ENCODE measurements at regions not wholly inside any gene's neighbourhood (a gene's known extent, or its start where the extent isn't known, plus 50 kb on each side); places are given as distances from the start of the nearest gene placed in this dataset.

- POLR2A ChIA-PET = no interaction called here
- Histone ChIP-seq H3K9ac (replicated peaks; ENCODE audit: extremely low read depth, insufficient read depth, low read length) (no peak overlapping the region), H3K4me2 (ENCODE audit: insufficient read depth, low read length) (no peak overlapping the region), H3K9me1 (replicated peaks; ENCODE audit: control insufficient read depth, extremely low read depth, insufficient read depth, low read length) (no peaks in the 10 kb centered on the region), H3K36me3 (ENCODE audit: control insufficient read depth in 2 of 2, extremely low read depth in 1 of 2, insufficient read depth in 2 of 2, low read length in 2 of 2) (no peaks in the 10 kb centered on the region), H3K4me1 (ENCODE audit: control insufficient read depth, extremely low read depth, insufficient read depth, low read length) (no peaks in the 10 kb centered on the region), H3K4me3 (replicated peaks in 1 of 3; ENCODE audit: insufficient read depth in 1 of 3, low read depth in 1 of 3, low read length in 3 of 3) (no peak overlapping the region), H3K9me3 (replicated peaks; ENCODE audit: control insufficient read depth, insufficient read depth, low read length) (peaks cover 4% of the 10 kb centered on the region), H3K27me3 (ENCODE audit: control insufficient read depth in 2 of 2, insufficient read depth in 2 of 2, low read length in 2 of 2) (no peaks in the 10 kb centered on the region), H3K79me2 (ENCODE audit: control insufficient read depth, insufficient read depth, low read length) (no peaks in the 10 kb centered on the region), H4K20me1 (replicated peaks; ENCODE audit: control insufficient read depth, extremely low read depth, insufficient read depth, low read length) (no peaks in the 10 kb centered on the region), H2AFZ (ENCODE audit: low read depth, low read length) (no peak overlapping the region), H3K27ac (ENCODE audit: insufficient read depth, low read depth, low read length) (no peak overlapping the region)
- BruUV-seq (replicated peaks) = no TSS peak
- intact Hi-C loops (cut with micrococcal nuclease) (no loop called here), dilution Hi-C loops (cut with MboI; ENCODE audit: extremely low pct_ligation_motif_present, low sequenced_read_pairs) (no loop called here)
- CTCF ChIA-PET = no interaction called here
- DNase-seq (ENCODE audit: low read depth, low spot score) = no peak
- no peak for FAIRE-seq
- no peak for TF ChIP-seq JUN (IDR thresholded peaks at IDR 0.05; ENCODE audit: borderline replicate concordance, insufficient read depth, insufficient read length, low read depth)
These were observed 778.4 kb upstream of the FAT3 start for GRCh38 chr11:91446267-91446666.

GRCh38 chr11:91435694-91436395 is 788.8 kb upstream of the FAT3 start:
- no peaks in the 10 kb centered on the region for H3K9me3 ChIP-seq (replicated peaks; ENCODE audit: control insufficient read depth, insufficient read depth, low read length)
- no peak overlapping the region for H2AFZ ChIP-seq (ENCODE audit: low read depth, low read length)
- H3K4me2 ChIP-seq (ENCODE audit: insufficient read depth, low read length) = no peak overlapping the region
- H3K79me2 ChIP-seq (ENCODE audit: control insufficient read depth, insufficient read depth, low read length) = no peaks in the 10 kb centered on the region
- intact Hi-C loops (cut with micrococcal nuclease) = no loop called here
- no peaks in the 10 kb centered on the region for H3K36me3 ChIP-seq (ENCODE audit: control insufficient read depth in 2 of 2, extremely low read depth in 1 of 2, insufficient read depth in 2 of 2, low read length in 2 of 2)
- no peaks in the 10 kb centered on the region for H3K27me3 ChIP-seq (ENCODE audit: control insufficient read depth in 2 of 2, insufficient read depth in 2 of 2, low read length in 2 of 2)
- DNase-seq (ENCODE audit: low read depth, low spot score) (no peak), FAIRE-seq (no peak)
- dilution Hi-C loops (cut with MboI; ENCODE audit: extremely low pct_ligation_motif_present, low sequenced_read_pairs) = no loop called here
- no peak overlapping the region for H3K4me3 ChIP-seq (replicated peaks in 1 of 3; ENCODE audit: insufficient read depth in 1 of 3, low read depth in 1 of 3, low read length in 3 of 3)
- ChIA-PET POLR2A (no interaction called here), CTCF (interaction anchor here (1.1 kb wide), 1 partner anchor 21 kb away, joined by 3 read pairs; no protein-coding TSS in a partner anchor)
- H3K9ac ChIP-seq (replicated peaks; ENCODE audit: extremely low read depth, insufficient read depth, low read length) = no peak overlapping the region
- no TSS peak for BruUV-seq (replicated peaks)
- H3K9me1 ChIP-seq (replicated peaks; ENCODE audit: control insufficient read depth, extremely low read depth, insufficient read depth, low read length) = no peaks in the 10 kb centered on the region
- no peaks in the 10 kb centered on the region for H3K4me1 ChIP-seq (ENCODE audit: control insufficient read depth, extremely low read depth, insufficient read depth, low read length)
- TF ChIP-seq, protein P1, sequence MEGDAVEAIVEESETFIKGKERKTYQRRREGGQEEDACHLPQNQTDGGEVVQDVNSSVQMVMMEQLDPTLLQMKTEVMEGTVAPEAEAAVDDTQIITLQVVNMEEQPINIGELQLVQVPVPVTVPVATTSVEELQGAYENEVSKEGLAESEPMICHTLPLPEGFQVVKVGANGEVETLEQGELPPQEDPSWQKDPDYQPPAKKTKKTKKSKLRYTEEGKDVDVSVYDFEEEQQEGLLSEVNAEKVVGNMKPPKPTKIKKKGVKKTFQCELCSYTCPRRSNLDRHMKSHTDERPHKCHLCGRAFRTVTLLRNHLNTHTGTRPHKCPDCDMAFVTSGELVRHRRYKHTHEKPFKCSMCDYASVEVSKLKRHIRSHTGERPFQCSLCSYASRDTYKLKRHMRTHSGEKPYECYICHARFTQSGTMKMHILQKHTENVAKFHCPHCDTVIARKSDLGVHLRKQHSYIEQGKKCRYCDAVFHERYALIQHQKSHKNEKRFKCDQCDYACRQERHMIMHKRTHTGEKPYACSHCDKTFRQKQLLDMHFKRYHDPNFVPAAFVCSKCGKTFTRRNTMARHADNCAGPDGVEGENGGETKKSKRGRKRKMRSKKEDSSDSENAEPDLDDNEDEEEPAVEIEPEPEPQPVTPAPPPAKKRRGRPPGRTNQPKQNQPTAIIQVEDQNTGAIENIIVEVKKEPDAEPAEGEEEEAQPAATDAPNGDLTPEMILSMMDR (IDR thresholded peaks at IDR 0.05; ENCODE audit: extremely low read depth in 1 of 2, insufficient read depth in 1 of 2, low read depth in 1 of 2, low read length in 2 of 2) = no peak
- TF ChIP-seq POLR2A (IDR thresholded peaks at IDR 0.05; ENCODE audit: low read depth, low read length) (no peak), GATA2 (IDR thresholded peaks at IDR 0.05; ENCODE audit: insufficient read depth, insufficient read length, low read depth, low read length) (no peak), MAX (IDR thresholded peaks at IDR 0.05; ENCODE audit: insufficient read depth, insufficient read length) (no peak), MYC (IDR thresholded peaks at IDR 0.05; ENCODE audit: low read depth, low read length) (no peak), JUN (IDR thresholded peaks at IDR 0.05; ENCODE audit: borderline replicate concordance, insufficient read depth, insufficient read length, low read depth) (no peak)
- no peak overlapping the region for H3K27ac ChIP-seq (ENCODE audit: insufficient read depth, low read depth, low read length)
- H4K20me1 ChIP-seq (replicated peaks; ENCODE audit: control insufficient read depth, extremely low read depth, insufficient read depth, low read length) = no peaks in the 10 kb centered on the region

Data from endothelial cell of umbilical vein (primary cell).